Transverse colon (tissue), 4 donors: ENCODE measurements at regions not wholly inside any gene's neighbourhood (a gene's known extent, or its start where the extent isn't known, plus 50 kb on each side); places are given as distances from the start of the nearest gene placed in this dataset.

Experiments used
- CTCF ChIP-seq, 5 experiments: fragments of 200-600 bp in 3 of 5; fragments of 450-650 bp in 2 of 5; sonication (generic) in 3 of 5; IDR thresholded peaks; 1 replicate in 2 of 5; 2 replicates in 3 of 5; pipeline ENCODE4 v1.5.1; 2016 to 2017; ENCODE audit warnings: antibody characterized with exemption in 5 of 5, inconsistent platforms in 3 of 5, mild to moderate bottlenecking in 2 of 5, moderate library complexity in 1 of 5
- POLR2A ChIP-seq: fragments of 450-650 bp; IDR thresholded peaks from one replicate; pipeline ENCODE4 v1.6.1; 2016; ENCODE audit warnings: antibody characterized with exemption, mild to moderate bottlenecking, moderate library complexity
- POLR2AphosphoS5 ChIP-seq, 3 donors: sonication (generic); formaldehyde crosslinking; IDR thresholded peaks; one replicate each; pipeline ENCODE4 v1.6.1; 2016; ENCODE audit warnings: antibody characterized with exemption in 3 of 3

- TF ChIP-seq CTCF (IDR thresholded peaks at IDR 0.05) (no peak), POLR2AphosphoS5 (IDR thresholded peaks at IDR 0.05) (no peak), POLR2A (no peak)
Measured at GRCh38 chr3:168289471-168290008, 193.8 kb upstream of the GOLIM4 start.
